GM12872 (cell line): ENCODE measurements at regions not wholly inside any gene's neighbourhood (a gene's known extent, or its start where the extent isn't known, plus 50 kb on each side); places are given as distances from the start of the nearest gene placed in this dataset.

ENCODE experiments used
- CTCF ChIP-seq: IDR thresholded peaks from 3 replicates; pipeline ENCODE4 v1.5.1; 2011; ENCODE audit warnings: low read depth, mild to moderate bottlenecking, low read length, moderate library complexity; ENCODE audit not compliant: insufficient read depth

- TF ChIP-seq CTCF, result no peak
These were observed 69.9 kb upstream of the NMUR2 start for GRCh38 chr5:152474961-152475360.

GRCh38 chr5:152477536-152477935 lies 72.5 kb upstream of the NMUR2 start:
- no peak for TF ChIP-seq CTCF

- TF ChIP-seq CTCF, result no peak
These were observed 82.1 kb upstream of the NMUR2 start for GRCh38 chr5:152487130-152487529.

GRCh38 chr5:152488869-152489268 lies 83.8 kb upstream of the NMUR2 start:
- no peak for TF ChIP-seq CTCF

- TF ChIP-seq CTCF, result no peak
These were observed 94.9 kb upstream of the NMUR2 start for GRCh38 chr5:152499814-152500535.

- no peak for TF ChIP-seq CTCF
These were observed 96.2 kb upstream of the NMUR2 start for GRCh38 chr5:152501294-152501693.

GRCh38 chr5:152503206-152503605 lies 98.1 kb upstream of the NMUR2 start:
- TF ChIP-seq CTCF, result no peak
